HepG2 (cell line): ENCODE measurements at regions not wholly inside any gene's neighbourhood (a gene's known extent, or its start where the extent isn't known, plus 50 kb on each side); places are given as distances from the start of the nearest gene placed in this dataset.

Experiments used
- CTCF ChIP-seq: sonication (generic); formaldehyde crosslinking; IDR thresholded peaks from 2 replicates; pipeline ENCODE4 v1.5.0; 2020; ENCODE audit warnings: mild to moderate bottlenecking, missing genetic modification reagents, moderate library complexity
- POLR2AphosphoS5 ChIP-seq: IDR thresholded peaks from 2 replicates; pipeline ENCODE4 v1.6.1; 2012; ENCODE audit warnings: low read depth, low read length
- TAF1 ChIP-seq: sonication (generic); formaldehyde crosslinking; IDR thresholded peaks from 2 replicates; pipeline ENCODE4 v1.4.0; 2020; ENCODE audit warnings: missing genetic modification reagents
- TARDBP ChIP-seq: sonication (generic); formaldehyde crosslinking; IDR thresholded peaks from 2 replicates; pipeline ENCODE4 v1.8.0; 2022; ENCODE audit warnings: mild to moderate bottlenecking, missing genetic modification reagents
- TF ChIP-seq, protein P1 (sequence below), 2 experiments: sonication (generic) in 1 of 2; formaldehyde crosslinking in 1 of 2; IDR thresholded peaks; 2 replicates each; pipeline versions ENCODE4 v1.5.1 to v1.6.1; 2011 to 2020; ENCODE audit warnings: borderline replicate concordance in 1 of 2, low read depth in 1 of 2, low read length in 1 of 2, mild to moderate bottlenecking in 1 of 2, missing genetic modification reagents in 1 of 2, moderate library complexity in 1 of 2
- TF ChIP-seq, protein P2 (sequence below), 2 experiments: sonication (generic) in 1 of 2; formaldehyde crosslinking in 1 of 2; IDR thresholded peaks; 2 replicates each; pipeline versions ENCODE4 v1.6.1 to v1.9.0; 2014 to 2022; ENCODE audit warnings: antibody characterized with exemption in 1 of 2, borderline replicate concordance in 1 of 2, inconsistent platforms in 1 of 2, low read depth in 1 of 2, missing genetic modification reagents in 1 of 2

DNA sequence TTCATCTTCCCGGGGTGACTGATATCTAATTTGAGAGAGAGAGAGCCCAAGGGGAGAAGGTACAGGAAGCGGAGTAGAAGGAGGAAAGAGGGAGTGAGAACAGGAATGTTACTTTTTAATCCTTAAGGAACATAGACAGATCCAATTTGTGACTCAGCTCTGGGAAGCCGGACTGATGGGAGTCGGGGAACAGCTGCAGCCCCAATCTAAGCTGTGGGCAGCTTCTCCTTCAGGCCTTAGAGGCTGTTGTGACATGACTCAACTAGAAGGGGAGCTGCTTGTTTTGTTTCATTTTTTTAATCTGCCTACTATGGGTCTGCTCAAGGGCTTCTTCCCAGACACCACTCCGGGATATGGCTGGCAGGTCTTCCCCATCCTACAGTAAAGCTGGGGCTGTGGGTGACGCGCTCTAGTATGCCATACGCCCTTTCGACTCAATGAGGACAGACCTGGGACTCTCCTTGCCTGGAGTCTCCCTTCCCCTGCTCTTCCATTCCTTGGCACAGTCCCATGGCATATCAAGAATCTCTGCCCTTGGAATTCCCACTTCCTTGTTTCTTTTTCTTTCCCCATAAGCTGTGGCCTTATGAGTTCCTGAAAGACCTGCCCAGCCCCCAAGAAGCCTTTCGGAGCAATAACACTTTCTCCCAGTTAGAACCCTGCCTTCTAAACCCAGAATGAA lies 103.3 kb upstream of the AKIP1 start:
- TF ChIP-seq, protein P1, sequence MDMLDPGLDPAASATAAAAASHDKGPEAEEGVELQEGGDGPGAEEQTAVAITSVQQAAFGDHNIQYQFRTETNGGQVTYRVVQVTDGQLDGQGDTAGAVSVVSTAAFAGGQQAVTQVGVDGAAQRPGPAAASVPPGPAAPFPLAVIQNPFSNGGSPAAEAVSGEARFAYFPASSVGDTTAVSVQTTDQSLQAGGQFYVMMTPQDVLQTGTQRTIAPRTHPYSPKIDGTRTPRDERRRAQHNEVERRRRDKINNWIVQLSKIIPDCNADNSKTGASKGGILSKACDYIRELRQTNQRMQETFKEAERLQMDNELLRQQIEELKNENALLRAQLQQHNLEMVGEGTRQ (IDR thresholded peaks at IDR 0.05; ENCODE audit: low read depth, low read length): no peak
- TF ChIP-seq, protein P1 (CRISPR knock-in tag; IDR thresholded peaks at IDR 0.05; ENCODE audit: borderline replicate concordance): no peak
- TF ChIP-seq CTCF (CRISPR knock-in tag) (no peak), TAF1 (CRISPR knock-in tag) (no peak), TARDBP (CRISPR knock-in tag) (no peak), POLR2AphosphoS5 (no peak)
- TF ChIP-seq, protein P2, sequence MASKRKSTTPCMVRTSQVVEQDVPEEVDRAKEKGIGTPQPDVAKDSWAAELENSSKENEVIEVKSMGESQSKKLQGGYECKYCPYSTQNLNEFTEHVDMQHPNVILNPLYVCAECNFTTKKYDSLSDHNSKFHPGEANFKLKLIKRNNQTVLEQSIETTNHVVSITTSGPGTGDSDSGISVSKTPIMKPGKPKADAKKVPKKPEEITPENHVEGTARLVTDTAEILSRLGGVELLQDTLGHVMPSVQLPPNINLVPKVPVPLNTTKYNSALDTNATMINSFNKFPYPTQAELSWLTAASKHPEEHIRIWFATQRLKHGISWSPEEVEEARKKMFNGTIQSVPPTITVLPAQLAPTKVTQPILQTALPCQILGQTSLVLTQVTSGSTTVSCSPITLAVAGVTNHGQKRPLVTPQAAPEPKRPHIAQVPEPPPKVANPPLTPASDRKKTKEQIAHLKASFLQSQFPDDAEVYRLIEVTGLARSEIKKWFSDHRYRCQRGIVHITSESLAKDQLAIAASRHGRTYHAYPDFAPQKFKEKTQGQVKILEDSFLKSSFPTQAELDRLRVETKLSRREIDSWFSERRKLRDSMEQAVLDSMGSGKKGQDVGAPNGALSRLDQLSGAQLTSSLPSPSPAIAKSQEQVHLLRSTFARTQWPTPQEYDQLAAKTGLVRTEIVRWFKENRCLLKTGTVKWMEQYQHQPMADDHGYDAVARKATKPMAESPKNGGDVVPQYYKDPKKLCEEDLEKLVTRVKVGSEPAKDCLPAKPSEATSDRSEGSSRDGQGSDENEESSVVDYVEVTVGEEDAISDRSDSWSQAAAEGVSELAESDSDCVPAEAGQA (IDR thresholded peaks at IDR 0.05; ENCODE audit: low read depth): no peak
- TF ChIP-seq, protein P2 (CRISPR knock-in tag; IDR thresholded peaks at IDR 0.05; ENCODE audit: borderline replicate concordance): no peak
